GM23338 (cell line): ENCODE measurements at regions not wholly inside any gene's neighbourhood (a gene's known extent, or its start where the extent isn't known, plus 50 kb on each side); places are given as distances from the start of the nearest gene placed in this dataset.

Source experiments
- ATAC-seq: fragments of 200-7000 bp; cut with Tn5 transposase; 3 replicates; pipeline ENCODE4 v1.9.1; 2020
- DNase-seq: peaks from one replicate; pipeline ENCODE4 v3.0.0-alpha.2; 2015; ENCODE audit warnings: low spot score
- H2AFZ ChIP-seq: fragments of 200-600 bp; sonication (generic); 2 replicates; pipeline ENCODE4 v1.8.0; 2016; ENCODE audit warnings: antibody characterized with exemption, mild to moderate bottlenecking, moderate library complexity
- H3F3A ChIP-seq: fragments of 200-600 bp; sonication (generic); replicated peaks from 2 replicates; pipeline ENCODE4 v1.8.0; 2017; ENCODE audit warnings: antibody characterized with exemption, mixed run types, low read depth
- H3K27ac ChIP-seq: fragments of 200-600 bp; sonication (generic); 2 replicates; pipeline ENCODE4 v1.6.1; 2016; ENCODE audit warnings: low read depth
- H3K27me3 ChIP-seq: fragments of 200-600 bp; sonication (generic); 2 replicates; pipeline ENCODE4 v1.8.0; 2016; ENCODE audit warnings: mild to moderate bottlenecking, mixed run types, moderate library complexity; ENCODE audit not compliant: insufficient read depth
- H3K36me3 ChIP-seq: fragments of 200-600 bp; sonication (generic); 2 replicates; pipeline ENCODE4 v1.8.0; 2016; ENCODE audit warnings: mild to moderate bottlenecking; ENCODE audit not compliant: insufficient read depth
- H3K4me1 ChIP-seq: fragments of 200-600 bp; sonication (generic); 2 replicates; pipeline ENCODE4 v1.8.0; 2016; ENCODE audit warnings: mild to moderate bottlenecking, moderate library complexity; ENCODE audit not compliant: insufficient read depth
- H3K4me2 ChIP-seq: fragments of 200-600 bp; sonication (generic); 2 replicates; pipeline ENCODE4 v1.7.1; 2017; ENCODE audit warnings: mixed run types
- H3K4me3 ChIP-seq: fragments of 200-600 bp; sonication (generic); 2 replicates; pipeline ENCODE4 v1.6.1; 2016; ENCODE audit warnings: mixed run types
- H3K79me2 ChIP-seq: fragments of 200-600 bp; sonication (generic); replicated peaks from 2 replicates; pipeline ENCODE4 v1.8.0; 2017; ENCODE audit warnings: mild to moderate bottlenecking; ENCODE audit not compliant: insufficient read depth
- H3K9me2 ChIP-seq: fragments of 200-600 bp; sonication (generic); 2 replicates; pipeline ENCODE4 v1.8.0; 2017; ENCODE audit not compliant: insufficient read depth
- H4K20me1 ChIP-seq: fragments of 200-600 bp; sonication (generic); replicated peaks from 2 replicates; pipeline ENCODE4 v1.8.0; 2017; ENCODE audit warnings: mild to moderate bottlenecking; ENCODE audit not compliant: insufficient read depth
- H3K27ac Mint-ChIP-seq: 2 replicates; pipeline ENCODE4 v1.8.0; 2020; ENCODE audit warnings: inconsistent platforms, mild to moderate bottlenecking, moderate library complexity, mixed read lengths
- H3K27me3 Mint-ChIP-seq: 3 replicates; pipeline ENCODE4 v1.8.0; 2022; ENCODE audit warnings: low read depth, mild to moderate bottlenecking, moderate library complexity, mixed read lengths, inconsistent platforms; ENCODE audit not compliant: insufficient read depth, poor library complexity
- H3K36me3 Mint-ChIP-seq: 3 replicates; pipeline ENCODE4 v1.8.0; 2021; ENCODE audit warnings: low read depth, mild to moderate bottlenecking, inconsistent platforms, moderate library complexity, mixed read lengths
- H3K4me1 Mint-ChIP-seq: 3 replicates; pipeline ENCODE4 v1.8.0; 2020; ENCODE audit warnings: mild to moderate bottlenecking, inconsistent platforms, mixed read lengths
- H3K4me3 Mint-ChIP-seq: 3 replicates; pipeline ENCODE4 v1.8.0; 2021; ENCODE audit warnings: moderate library complexity, mild to moderate bottlenecking, inconsistent platforms, mixed read lengths
- H3K9me3 Mint-ChIP-seq: 3 replicates; pipeline ENCODE4 v1.8.0; 2020; ENCODE audit warnings: moderate library complexity, mild to moderate bottlenecking, inconsistent platforms, mixed read lengths
- EZH2 ChIP-seq: fragments of 200-600 bp; sonication (generic); IDR thresholded peaks from one replicate; pipeline ENCODE4 v1.8.0; 2017; ENCODE audit warnings: antibody characterized with exemption, mild to moderate bottlenecking, low read depth; ENCODE audit not compliant: unreplicated experiment
- EZH2phosphoT487 ChIP-seq: fragments of 200-600 bp; sonication (generic); IDR thresholded peaks from one replicate; pipeline ENCODE4 v1.8.1; 2018; ENCODE audit warnings: antibody characterized with exemption; ENCODE audit not compliant: unreplicated experiment
- JUNB ChIP-seq: IDR thresholded peaks from one replicate; pipeline ENCODE4 v1.6.1; 2016; ENCODE audit warnings: antibody characterized with exemption; ENCODE audit not compliant: unreplicated experiment
- NANOG ChIP-seq: IDR thresholded peaks from 2 replicates; pipeline ENCODE4 v1.6.1; 2016; ENCODE audit warnings: antibody characterized with exemption, borderline replicate concordance
- STAT1 ChIP-seq: IDR thresholded peaks from one replicate; pipeline ENCODE4 v1.6.1; 2016; ENCODE audit warnings: antibody characterized with exemption; ENCODE audit not compliant: unreplicated experiment
- ZNF114 ChIP-seq: fragments of 250-450 bp; sonication (Bioruptor Pico); IDR thresholded peaks from 2 replicates; pipeline ENCODE4 v1.5.0; 2020; ENCODE audit warnings: mild to moderate bottlenecking, moderate library complexity
- ZNF331 ChIP-seq: fragments of 250-450 bp; sonication (Bioruptor Pico); IDR thresholded peaks from 2 replicates; pipeline ENCODE4 v1.5.0; 2020; ENCODE audit warnings: low read depth, mild to moderate bottlenecking, moderate library complexity
- TF ChIP-seq, protein P1 (sequence below), 2 experiments: fragments of 200-600 bp in 1 of 2; sonication (generic) in 1 of 2; conservative IDR thresholded peaks; 2 replicates each; pipeline versions ENCODE4 v1.5.1 to v1.6.1; 2016 to 2017; ENCODE audit warnings: antibody characterized with exemption in 2 of 2, low read depth in 2 of 2, mild to moderate bottlenecking in 2 of 2, moderate library complexity in 1 of 2
- TF ChIP-seq, protein P2 (sequence below): IDR thresholded peaks from 2 replicates; pipeline ENCODE4 v1.6.1; 2016; ENCODE audit warnings: antibody characterized with exemption
- TF ChIP-seq, protein P3 (sequence below): IDR thresholded peaks from one replicate; pipeline ENCODE4 v1.6.1; 2018; ENCODE audit warnings: antibody characterized with exemption; ENCODE audit not compliant: unreplicated experiment

DNA sequence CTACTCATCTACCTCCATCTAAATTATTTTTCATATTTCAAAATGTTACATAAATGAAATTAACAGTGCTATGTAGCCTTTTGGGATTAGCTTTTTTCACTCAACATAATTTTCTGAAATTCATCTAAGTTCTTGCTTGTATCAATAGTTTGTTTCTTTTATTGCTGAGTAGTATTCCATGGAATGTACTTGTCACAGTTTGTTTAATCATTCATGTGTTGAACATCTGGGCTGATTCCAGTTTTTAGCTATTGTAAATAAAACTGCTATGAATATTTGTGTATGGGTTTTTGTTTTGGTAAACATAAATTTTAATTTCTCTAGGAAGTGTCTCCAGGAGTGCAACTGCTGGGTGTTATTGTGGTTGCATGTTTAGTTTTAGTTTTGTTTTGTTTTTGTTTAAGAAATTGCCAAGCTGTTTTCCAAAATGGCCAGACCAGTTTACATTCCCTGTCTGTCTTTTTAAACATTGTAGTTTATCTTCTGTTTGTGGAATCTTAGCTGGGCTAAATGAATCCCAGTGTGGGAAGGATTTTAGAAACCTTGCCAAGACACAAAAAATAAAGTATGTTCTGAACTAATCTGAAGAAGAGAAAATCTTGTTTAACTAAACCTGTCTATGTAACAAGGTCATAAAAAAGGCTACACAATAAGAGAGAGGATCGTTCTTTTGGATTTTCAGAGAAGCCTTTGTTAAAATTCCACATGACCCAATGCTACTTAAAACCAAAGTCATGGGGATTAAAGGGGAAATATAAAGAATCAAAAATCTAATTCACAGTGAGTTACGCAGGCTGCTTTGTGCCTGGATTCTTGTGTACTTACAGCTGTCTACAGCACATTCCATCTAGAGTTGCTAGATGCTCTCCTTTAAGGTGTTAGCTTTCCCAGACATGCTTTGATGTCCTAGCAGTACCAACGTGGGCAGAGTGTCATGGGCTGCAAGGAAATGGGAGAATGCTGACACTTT is 129.2 kb upstream of the SUCLG2 start:
- DNase-seq = no peak
- Mint-ChIP-seq H3K9me3 (peaks cover 14% of the 10 kb centered on the region), H3K4me3 (no peak overlapping the region), H3K27me3 (no peaks in the 10 kb centered on the region), H3K36me3 (peaks cover 8% of the 10 kb centered on the region; the same call in 2 of the 3 replicates), H3K4me1 (no peaks in the 10 kb centered on the region; the same call in 2 of the 3 replicates), H3K27ac (no peak overlapping the region)
- Histone ChIP-seq H3K27ac (no peak overlapping the region), H3K27me3 (no peaks in the 10 kb centered on the region), H3K36me3 (0 out of 2 replicates have a peak, but pooled peaks cover 4% of the 10 kb centered on the region), H3K4me2 (no peak overlapping the region), H3K9me2 (no peaks in the 10 kb centered on the region), H3F3A (no peaks in the 10 kb centered on the region), H3K79me2 (no peaks in the 10 kb centered on the region), H3K4me1 (no peaks in the 10 kb centered on the region), H3K4me3 (no peak overlapping the region), H2AFZ (no peak overlapping the region), H4K20me1 (no peaks in the 10 kb centered on the region)
- TF ChIP-seq JUNB (no peak), ZNF331 (CRISPR knock-in tag) (no peak), ZNF114 (CRISPR knock-in tag) (no peak)
- TF ChIP-seq, protein P1, sequence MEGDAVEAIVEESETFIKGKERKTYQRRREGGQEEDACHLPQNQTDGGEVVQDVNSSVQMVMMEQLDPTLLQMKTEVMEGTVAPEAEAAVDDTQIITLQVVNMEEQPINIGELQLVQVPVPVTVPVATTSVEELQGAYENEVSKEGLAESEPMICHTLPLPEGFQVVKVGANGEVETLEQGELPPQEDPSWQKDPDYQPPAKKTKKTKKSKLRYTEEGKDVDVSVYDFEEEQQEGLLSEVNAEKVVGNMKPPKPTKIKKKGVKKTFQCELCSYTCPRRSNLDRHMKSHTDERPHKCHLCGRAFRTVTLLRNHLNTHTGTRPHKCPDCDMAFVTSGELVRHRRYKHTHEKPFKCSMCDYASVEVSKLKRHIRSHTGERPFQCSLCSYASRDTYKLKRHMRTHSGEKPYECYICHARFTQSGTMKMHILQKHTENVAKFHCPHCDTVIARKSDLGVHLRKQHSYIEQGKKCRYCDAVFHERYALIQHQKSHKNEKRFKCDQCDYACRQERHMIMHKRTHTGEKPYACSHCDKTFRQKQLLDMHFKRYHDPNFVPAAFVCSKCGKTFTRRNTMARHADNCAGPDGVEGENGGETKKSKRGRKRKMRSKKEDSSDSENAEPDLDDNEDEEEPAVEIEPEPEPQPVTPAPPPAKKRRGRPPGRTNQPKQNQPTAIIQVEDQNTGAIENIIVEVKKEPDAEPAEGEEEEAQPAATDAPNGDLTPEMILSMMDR (conservative IDR thresholded peaks at IDR 0.05; ENCODE audit: low read depth in 2 of 2) = no peak
- no peak for ATAC-seq

DNA sequence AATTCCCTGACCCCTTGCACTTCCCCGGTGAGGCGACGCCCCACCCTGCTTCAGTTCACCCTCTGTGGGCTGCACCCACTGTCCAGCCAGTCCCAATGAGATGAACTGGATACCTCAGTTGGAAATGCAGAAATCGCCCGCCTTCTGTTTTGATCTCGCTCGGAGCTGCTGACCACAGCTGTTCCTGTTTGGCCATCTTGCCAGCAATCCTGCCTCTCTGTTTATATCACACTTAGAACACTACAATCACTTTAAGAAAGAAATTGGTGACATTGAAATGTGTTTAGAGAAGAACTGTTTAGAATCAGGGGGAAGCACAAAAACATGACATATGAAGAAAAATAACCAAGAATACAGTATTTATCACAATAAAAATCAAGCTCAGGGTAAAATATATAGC is 127.5 kb upstream of the SUCLG2 start:
- Histone ChIP-seq H3K4me2 (no peak overlapping the region), H4K20me1 (no peaks in the 10 kb centered on the region), H3K79me2 (no peaks in the 10 kb centered on the region), H3K36me3 (0 out of 2 replicates have a peak, but pooled peaks cover 4% of the 10 kb centered on the region), H3K27ac (no peak overlapping the region), H3K9me2 (no peaks in the 10 kb centered on the region), H3F3A (no peaks in the 10 kb centered on the region), H3K27me3 (no peaks in the 10 kb centered on the region), H3K4me3 (no peak overlapping the region), H3K4me1 (no peaks in the 10 kb centered on the region), H2AFZ (no peak overlapping the region)
- H3K27me3 Mint-ChIP-seq = no peaks in the 10 kb centered on the region
- peaks cover 8% of the 10 kb centered on the region; the same call in 2 of the 3 replicates for H3K36me3 Mint-ChIP-seq
- no peaks in the 10 kb centered on the region; the same call in 2 of the 3 replicates for H3K4me1 Mint-ChIP-seq
- H3K9me3 Mint-ChIP-seq = peaks cover 18% of the 10 kb centered on the region
- no peak for DNase-seq
- ATAC-seq = no peak
- no peak overlapping the region for H3K27ac Mint-ChIP-seq
- H3K4me3 Mint-ChIP-seq = no peak overlapping the region
- no peak for TF ChIP-seq ZNF331 (CRISPR knock-in tag)
- no peak for TF ChIP-seq STAT1
- no peak for TF ChIP-seq JUNB
- no peak for TF ChIP-seq NANOG
- TF ChIP-seq, protein P1 (conservative IDR thresholded peaks at IDR 0.05; ENCODE audit: low read depth in 2 of 2) = no peak
- no peak for TF ChIP-seq ZNF114 (CRISPR knock-in tag)
- no peak for TF ChIP-seq EZH2phosphoT487
- no peak for TF ChIP-seq EZH2
- TF ChIP-seq, protein P2, sequence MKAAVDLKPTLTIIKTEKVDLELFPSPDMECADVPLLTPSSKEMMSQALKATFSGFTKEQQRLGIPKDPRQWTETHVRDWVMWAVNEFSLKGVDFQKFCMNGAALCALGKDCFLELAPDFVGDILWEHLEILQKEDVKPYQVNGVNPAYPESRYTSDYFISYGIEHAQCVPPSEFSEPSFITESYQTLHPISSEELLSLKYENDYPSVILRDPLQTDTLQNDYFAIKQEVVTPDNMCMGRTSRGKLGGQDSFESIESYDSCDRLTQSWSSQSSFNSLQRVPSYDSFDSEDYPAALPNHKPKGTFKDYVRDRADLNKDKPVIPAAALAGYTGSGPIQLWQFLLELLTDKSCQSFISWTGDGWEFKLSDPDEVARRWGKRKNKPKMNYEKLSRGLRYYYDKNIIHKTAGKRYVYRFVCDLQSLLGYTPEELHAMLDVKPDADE = no peak
- TF ChIP-seq, protein P3, sequence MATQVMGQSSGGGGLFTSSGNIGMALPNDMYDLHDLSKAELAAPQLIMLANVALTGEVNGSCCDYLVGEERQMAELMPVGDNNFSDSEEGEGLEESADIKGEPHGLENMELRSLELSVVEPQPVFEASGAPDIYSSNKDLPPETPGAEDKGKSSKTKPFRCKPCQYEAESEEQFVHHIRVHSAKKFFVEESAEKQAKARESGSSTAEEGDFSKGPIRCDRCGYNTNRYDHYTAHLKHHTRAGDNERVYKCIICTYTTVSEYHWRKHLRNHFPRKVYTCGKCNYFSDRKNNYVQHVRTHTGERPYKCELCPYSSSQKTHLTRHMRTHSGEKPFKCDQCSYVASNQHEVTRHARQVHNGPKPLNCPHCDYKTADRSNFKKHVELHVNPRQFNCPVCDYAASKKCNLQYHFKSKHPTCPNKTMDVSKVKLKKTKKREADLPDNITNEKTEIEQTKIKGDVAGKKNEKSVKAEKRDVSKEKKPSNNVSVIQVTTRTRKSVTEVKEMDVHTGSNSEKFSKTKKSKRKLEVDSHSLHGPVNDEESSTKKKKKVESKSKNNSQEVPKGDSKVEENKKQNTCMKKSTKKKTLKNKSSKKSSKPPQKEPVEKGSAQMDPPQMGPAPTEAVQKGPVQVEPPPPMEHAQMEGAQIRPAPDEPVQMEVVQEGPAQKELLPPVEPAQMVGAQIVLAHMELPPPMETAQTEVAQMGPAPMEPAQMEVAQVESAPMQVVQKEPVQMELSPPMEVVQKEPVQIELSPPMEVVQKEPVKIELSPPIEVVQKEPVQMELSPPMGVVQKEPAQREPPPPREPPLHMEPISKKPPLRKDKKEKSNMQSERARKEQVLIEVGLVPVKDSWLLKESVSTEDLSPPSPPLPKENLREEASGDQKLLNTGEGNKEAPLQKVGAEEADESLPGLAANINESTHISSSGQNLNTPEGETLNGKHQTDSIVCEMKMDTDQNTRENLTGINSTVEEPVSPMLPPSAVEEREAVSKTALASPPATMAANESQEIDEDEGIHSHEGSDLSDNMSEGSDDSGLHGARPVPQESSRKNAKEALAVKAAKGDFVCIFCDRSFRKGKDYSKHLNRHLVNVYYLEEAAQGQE = no peak
